HG03103 (cell line): ENCODE measurements at regions not wholly inside any gene's neighbourhood (a gene's known extent, or its start where the extent isn't known, plus 50 kb on each side); places are given as distances from the start of the nearest gene placed in this dataset.

Experiments used
- ATAC-seq: cut with Tn5 transposase; IDR thresholded peaks from one replicate; pipeline ENCODE4 v1.9.1; 2021; ENCODE audit warnings: low read depth; ENCODE audit not compliant: unreplicated experiment

GRCh38 chr4:157803845-157804521 lies 368.8 kb downstream of the GASK1B start:
- no peak for ATAC-seq

DNA sequence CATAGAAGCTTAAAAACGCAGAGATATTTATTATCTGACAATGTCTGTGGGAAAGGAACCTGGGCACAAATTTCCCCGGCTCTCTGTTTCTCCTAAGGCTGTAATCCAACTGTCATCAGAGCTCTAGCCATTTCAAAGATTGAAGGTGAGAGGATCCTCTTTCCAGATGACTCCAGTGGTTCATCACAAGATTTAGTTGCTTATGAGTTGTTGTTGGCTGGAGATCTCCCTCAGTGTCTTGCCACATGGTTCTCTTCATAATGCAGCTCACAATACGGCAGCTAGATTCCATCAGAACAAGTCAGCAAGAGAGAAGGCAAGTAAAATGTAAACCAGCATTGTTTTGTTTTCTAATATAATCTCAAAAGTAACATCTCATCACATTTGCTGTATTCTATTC lies 369.4 kb downstream of the GASK1B start:
- ATAC-seq = no peak

- ATAC-seq = no peak
These were observed 377.3 kb downstream of the GASK1B start for GRCh38 chr4:157795495-157795894.

- no peak for ATAC-seq
These were observed 380.1 kb downstream of the GASK1B start for GRCh38 chr4:157792716-157793115.

DNA sequence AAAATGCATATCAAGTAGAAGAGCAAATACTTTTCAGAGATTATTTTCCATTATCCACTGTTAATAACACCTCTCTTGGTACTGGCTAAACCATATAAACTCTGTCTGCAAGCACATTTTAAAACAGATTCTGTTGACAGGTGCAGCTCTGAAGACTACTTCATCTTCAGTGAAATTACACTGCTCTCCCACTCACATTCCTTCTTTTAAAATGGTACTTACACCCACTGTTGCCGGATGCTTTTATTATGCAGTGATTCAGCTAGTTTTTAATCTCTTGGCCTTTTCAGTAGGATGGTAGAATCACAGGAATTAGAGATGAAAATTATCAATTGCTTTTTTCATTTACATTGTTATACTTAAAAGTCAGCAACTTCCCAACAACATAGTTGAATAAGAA lies 381.6 kb downstream of the GASK1B start:
- ATAC-seq = no peak

DNA sequence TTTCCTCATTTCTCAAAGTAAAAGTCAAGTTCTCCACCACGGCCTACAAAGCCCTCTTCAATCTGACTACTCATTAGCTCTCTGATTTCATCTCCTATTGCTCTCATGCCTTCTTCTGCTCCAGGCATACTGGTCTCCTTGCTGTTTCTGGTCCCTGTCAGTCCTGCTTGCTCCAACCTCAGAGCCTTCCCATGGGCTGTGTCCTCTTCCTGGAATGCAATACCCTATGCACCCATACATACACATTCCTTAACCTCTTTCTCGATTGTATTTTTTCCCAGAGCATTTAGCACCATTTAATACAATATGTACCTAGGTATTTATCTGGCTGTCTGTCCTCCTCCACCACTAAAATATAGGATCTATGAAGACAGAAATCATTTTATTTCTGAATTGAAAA lies 385.2 kb downstream of the GASK1B start:
- ATAC-seq = no peak

DNA sequence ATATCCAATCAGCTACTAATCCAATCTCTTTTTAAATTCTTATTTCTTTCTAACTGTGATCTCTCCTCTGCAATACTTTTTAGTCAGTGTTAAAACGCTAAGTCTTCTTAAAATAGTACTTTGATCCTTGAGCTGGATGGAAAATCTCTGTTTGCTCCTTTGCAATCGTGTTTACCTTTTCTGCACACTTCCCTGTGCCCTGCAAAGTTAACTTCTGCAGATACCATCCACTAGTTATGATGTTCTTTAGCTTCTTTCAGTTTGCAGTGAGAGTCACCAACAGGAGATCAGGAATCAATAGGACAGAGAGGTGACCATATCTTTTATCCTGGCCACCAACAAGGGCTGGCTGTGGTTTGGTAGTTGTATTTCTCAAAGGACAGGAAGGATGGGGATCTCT lies 391.5 kb downstream of the GASK1B start:
- ATAC-seq = no peak

- ATAC-seq = no peak
These were observed 393.7 kb downstream of the GASK1B start for GRCh38 chr4:157779081-157779480.

- no peak for ATAC-seq
These were observed 395.8 kb downstream of the GASK1B start for GRCh38 chr4:157776930-157777528.

DNA sequence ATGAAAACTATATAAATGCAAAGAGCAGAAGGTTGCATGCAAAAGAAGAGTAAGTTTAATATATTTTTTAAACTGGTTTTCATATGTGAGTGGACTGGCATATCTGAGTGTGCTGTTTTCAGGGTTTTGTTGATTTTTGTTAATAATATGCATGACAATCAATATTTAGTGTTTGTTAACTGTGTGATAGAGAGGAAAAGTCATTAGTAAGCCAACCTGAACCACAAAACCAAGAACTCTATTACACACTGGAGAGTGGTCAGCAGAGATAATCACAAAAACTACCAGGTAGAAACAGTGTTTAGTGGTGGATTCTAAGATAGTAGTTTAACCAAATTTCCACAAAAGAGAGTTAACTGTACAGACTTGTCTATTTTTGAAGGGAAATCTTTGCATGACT lies 396.9 kb downstream of the GASK1B start:
- ATAC-seq = no peak

GRCh38 chr4:157772907-157773306 lies 399.9 kb downstream of the GASK1B start:
- ATAC-seq = no peak

DNA sequence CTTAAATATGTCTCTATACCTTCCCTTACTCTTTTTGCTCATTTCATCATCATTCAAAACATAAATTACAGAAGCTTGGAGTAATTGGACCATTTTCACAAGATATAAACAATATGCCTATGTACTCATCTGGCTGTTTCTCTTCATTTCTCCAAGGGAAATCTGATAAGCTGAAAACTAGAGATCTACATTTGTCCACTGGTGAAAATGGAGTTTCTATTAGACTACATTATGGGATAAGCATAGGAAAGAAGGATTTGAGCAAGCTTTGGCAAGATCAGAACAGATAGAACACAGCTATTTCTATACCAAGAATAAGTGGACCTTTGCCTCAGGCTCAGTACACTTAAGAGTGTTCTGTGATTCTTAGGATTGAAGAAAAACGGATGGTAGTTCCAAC lies 404.4 kb downstream of the GASK1B start:
- ATAC-seq = no peak

- ATAC-seq = no peak
These were observed 409.3 kb downstream of the GASK1B start for GRCh38 chr4:157763490-157763889.

DNA sequence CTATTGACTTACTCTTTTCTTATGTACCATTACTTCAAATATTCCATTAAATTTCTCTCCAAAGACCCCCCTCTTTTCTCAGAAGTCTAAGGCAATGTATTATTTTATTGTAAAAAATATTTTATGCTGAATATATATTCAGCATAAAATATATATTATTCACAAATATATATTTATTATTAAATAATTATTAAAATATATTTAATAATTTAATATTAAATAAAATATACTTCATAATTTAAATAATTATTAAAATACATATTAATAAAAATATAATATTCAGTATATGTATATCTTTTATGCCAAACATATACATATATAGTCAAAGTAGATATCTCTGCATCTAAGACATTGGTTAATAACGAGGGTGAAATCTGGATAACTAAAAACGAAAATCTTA lies 418.4 kb downstream of the GASK1B start:
- no peak for ATAC-seq

GRCh38 chr4:157751631-157752030 lies 421.2 kb downstream of the GASK1B start:
- ATAC-seq = no peak

GRCh38 chr4:157741642-157742041 lies 431.2 kb downstream of the GASK1B start:
- ATAC-seq = no peak

DNA sequence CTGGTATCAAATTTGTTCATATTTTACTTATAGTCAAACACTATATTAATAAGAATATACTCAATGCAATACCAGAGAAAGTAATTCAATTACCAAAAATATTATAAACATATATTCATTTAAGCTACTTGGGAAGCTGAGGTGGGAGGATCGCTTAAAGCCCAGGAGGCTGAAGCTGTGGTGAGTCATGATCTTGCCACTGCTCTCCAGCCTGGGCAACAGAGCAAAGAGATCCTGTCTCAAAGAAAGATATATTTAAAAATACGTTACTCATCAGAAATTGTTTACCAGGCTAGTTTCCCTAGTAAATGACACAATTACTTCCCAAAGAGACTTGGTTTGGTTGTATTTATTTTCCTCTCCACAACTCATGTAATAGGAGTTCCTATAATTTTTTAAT lies 433.6 kb downstream of the GASK1B start:
- no peak for ATAC-seq

DNA sequence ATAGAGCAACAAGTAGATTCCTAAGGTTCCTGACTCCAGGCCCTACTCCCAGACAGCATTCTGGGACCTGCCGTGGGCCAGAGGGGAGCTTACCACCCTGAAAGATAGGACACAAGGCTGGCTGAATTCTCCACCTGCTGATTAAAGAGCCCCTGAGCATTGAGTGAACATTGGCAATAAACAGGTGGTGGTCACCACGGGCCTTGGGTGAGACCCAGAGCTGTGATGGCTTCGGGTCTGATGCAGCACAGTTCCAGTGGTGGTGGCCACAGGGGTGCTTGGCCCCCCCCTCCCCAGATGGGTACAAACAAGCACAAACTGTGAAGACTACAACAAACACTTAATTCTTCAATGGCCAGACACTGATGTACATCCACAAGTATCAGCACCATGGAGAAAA lies 444.6 kb downstream of the GASK1B start:
- no peak for ATAC-seq

- no peak for ATAC-seq
These were observed 445.7 kb downstream of the GASK1B start for GRCh38 chr4:157727163-157727562.

DNA sequence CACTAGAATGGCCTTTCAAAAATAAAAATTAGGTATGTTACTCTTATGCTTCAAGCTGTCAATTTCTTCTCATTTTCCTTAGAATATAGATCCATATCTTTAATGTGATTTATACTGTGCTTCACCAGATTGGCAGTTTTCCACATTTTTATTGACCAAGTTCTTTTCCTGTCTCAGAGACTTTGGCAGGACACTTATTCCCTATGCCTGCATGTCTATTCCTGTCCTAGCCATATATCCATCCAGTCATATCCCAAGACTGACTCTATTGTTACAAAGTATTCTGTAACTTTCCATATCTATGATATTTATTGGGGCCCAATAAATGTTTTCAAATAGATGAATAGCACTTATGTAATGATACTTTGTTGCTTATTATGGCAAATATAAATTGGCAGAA lies 450.7 kb downstream of the GASK1B start:
- ATAC-seq = no peak

- no peak for ATAC-seq
These were observed 459.5 kb downstream of the GASK1B start for GRCh38 chr4:157713342-157713741.

- no peak for ATAC-seq
These were observed 466.7 kb downstream of the GASK1B start for GRCh38 chr4:157706155-157706554.

GRCh38 chr4:157702831-157703230 lies 470.0 kb downstream of the GASK1B start:
- ATAC-seq = no peak
